ENCODE measurements at regions not wholly inside any gene's neighbourhood (a gene's known extent, or its start where the extent isn't known, plus 50 kb on each side); places are given as distances from the start of the nearest gene placed in this dataset.

GRCh38 chr4:158074851-158075250, 98.0 kb downstream of the GASK1B start:
- TF ChIP-seq, protein P1, sequence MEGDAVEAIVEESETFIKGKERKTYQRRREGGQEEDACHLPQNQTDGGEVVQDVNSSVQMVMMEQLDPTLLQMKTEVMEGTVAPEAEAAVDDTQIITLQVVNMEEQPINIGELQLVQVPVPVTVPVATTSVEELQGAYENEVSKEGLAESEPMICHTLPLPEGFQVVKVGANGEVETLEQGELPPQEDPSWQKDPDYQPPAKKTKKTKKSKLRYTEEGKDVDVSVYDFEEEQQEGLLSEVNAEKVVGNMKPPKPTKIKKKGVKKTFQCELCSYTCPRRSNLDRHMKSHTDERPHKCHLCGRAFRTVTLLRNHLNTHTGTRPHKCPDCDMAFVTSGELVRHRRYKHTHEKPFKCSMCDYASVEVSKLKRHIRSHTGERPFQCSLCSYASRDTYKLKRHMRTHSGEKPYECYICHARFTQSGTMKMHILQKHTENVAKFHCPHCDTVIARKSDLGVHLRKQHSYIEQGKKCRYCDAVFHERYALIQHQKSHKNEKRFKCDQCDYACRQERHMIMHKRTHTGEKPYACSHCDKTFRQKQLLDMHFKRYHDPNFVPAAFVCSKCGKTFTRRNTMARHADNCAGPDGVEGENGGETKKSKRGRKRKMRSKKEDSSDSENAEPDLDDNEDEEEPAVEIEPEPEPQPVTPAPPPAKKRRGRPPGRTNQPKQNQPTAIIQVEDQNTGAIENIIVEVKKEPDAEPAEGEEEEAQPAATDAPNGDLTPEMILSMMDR (tag by site-specific recombination; IDR thresholded peaks at IDR 0.05): no peak
- TF ChIP-seq GLI4 (tag by site-specific recombination; IDR thresholded peaks at IDR 0.05): no peak
- TF ChIP-seq ZNF157 (tag by site-specific recombination; IDR thresholded peaks at IDR 0.05): no peak
- TF ChIP-seq ZNF626 (tag by site-specific recombination; IDR thresholded peaks at IDR 0.05): no peak
- TF ChIP-seq ZSCAN23 (tag by site-specific recombination; IDR thresholded peaks at IDR 0.05): no peak
- no peak for TF ChIP-seq ZNF350 (tag by site-specific recombination; IDR thresholded peaks at IDR 0.05)
- no peak for TF ChIP-seq ZNF785 (tag by site-specific recombination; IDR thresholded peaks at IDR 0.05)
- TF ChIP-seq, protein P2, sequence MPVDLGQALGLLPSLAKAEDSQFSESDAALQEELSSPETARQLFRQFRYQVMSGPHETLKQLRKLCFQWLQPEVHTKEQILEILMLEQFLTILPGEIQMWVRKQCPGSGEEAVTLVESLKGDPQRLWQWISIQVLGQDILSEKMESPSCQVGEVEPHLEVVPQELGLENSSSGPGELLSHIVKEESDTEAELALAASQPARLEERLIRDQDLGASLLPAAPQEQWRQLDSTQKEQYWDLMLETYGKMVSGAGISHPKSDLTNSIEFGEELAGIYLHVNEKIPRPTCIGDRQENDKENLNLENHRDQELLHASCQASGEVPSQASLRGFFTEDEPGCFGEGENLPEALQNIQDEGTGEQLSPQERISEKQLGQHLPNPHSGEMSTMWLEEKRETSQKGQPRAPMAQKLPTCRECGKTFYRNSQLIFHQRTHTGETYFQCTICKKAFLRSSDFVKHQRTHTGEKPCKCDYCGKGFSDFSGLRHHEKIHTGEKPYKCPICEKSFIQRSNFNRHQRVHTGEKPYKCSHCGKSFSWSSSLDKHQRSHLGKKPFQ (tag by site-specific recombination; IDR thresholded peaks at IDR 0.05): no peak
- TF ChIP-seq KLF8 (tag by site-specific recombination; IDR thresholded peaks at IDR 0.05): no peak
